Vagina (tissue), 2 donors: ENCODE measurements at regions not wholly inside any gene's neighbourhood (a gene's known extent, or its start where the extent isn't known, plus 50 kb on each side); places are given as distances from the start of the nearest gene placed in this dataset.

ENCODE experiments used
- DNase-seq, 2 donors: peaks; one replicate each; pipeline ENCODE4 v3.0.0-alpha.2; 2017; ENCODE audit errors: extremely low spot score in 2 of 2
- H3K27ac ChIP-seq: fragments of 200-600 bp; sonication (generic); one replicate; pipeline ENCODE4 v1.5.1; 2019
- H3K27me3 ChIP-seq: fragments of 200-600 bp; sonication (generic); one replicate; pipeline ENCODE4 v1.5.1; 2019
- H3K36me3 ChIP-seq, 2 donors: fragments of 200-600 bp; sonication (generic); one replicate each; pipeline ENCODE4 v1.5.1; 2017 to 2019
- H3K4me1 ChIP-seq: fragments of 200-600 bp; sonication (generic); one replicate; pipeline ENCODE4 v1.5.1; 2019
- H3K4me3 ChIP-seq, 2 donors: fragments of 200-600 bp; sonication (generic); 1 replicate in 1 of 2; 2 replicates in 1 of 2; pipeline ENCODE4 v1.5.1; 2016 to 2019
- H3K9me3 ChIP-seq: fragments of 200-600 bp; sonication (generic); one replicate; pipeline ENCODE4 v1.5.1; 2019
- POLR2A ChIP-seq, 2 donors: fragments of 450-650 bp; IDR thresholded peaks; one replicate each; pipeline ENCODE4 v1.6.1; 2017; ENCODE audit warnings: antibody characterized with exemption in 2 of 2, mild to moderate bottlenecking in 2 of 2, moderate library complexity in 2 of 2
- POLR2AphosphoS5 ChIP-seq, 2 donors: sonication (generic); formaldehyde crosslinking; IDR thresholded peaks; one replicate each; pipeline ENCODE4 v1.9.0; 2017; ENCODE audit warnings: antibody characterized with exemption in 2 of 2, mild to moderate bottlenecking in 2 of 2, low read depth in 1 of 2; ENCODE audit not compliant: insufficient read depth in 1 of 2
- intact Hi-C: fragments of 100-400 bp; cut with DNase I; formaldehyde crosslinking; loops from one replicate; pipeline ENCODE4 v1.15.1; 2023
- TF ChIP-seq, protein P1 (sequence below), 3 experiments: fragments of 450-650 bp in 2 of 3; fragments of 200-600 bp in 1 of 3; sonication (generic) in 1 of 3; IDR thresholded peaks; one replicate each; pipeline ENCODE4 v1.5.1; 2017 to 2019; ENCODE audit warnings: antibody characterized with exemption in 3 of 3, mild to moderate bottlenecking in 2 of 3, moderate library complexity in 2 of 3

DNA sequence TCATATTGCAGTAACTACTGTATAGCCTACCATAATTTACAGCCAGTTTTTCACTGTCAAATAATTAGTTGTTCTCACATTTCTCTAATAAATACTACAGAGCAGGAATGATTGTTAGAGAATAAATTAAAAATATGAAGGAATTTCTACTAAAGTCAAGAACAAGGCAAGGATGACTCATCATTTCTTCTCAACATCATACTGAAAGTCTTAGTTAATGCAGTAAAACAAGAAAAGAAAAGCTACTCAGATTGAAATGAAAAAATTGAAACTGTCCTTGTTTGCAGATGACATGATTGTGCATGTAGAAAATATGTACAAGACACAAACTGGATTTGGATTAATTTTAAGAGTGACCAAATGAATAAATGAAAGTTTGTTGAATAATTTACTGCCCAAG is 608.2 kb downstream of the NSUN3 start:
- Histone ChIP-seq H3K4me1 (no peaks in the 10 kb centered on the region), H3K9me3 (no peaks in the 10 kb centered on the region), H3K4me3 (no peak overlapping the region), H3K27ac (no peak overlapping the region), H3K36me3 (no peaks in the 10 kb centered on the region), H3K27me3 (no peaks in the 10 kb centered on the region)
- no peak for DNase-seq
- TF ChIP-seq, protein P1, sequence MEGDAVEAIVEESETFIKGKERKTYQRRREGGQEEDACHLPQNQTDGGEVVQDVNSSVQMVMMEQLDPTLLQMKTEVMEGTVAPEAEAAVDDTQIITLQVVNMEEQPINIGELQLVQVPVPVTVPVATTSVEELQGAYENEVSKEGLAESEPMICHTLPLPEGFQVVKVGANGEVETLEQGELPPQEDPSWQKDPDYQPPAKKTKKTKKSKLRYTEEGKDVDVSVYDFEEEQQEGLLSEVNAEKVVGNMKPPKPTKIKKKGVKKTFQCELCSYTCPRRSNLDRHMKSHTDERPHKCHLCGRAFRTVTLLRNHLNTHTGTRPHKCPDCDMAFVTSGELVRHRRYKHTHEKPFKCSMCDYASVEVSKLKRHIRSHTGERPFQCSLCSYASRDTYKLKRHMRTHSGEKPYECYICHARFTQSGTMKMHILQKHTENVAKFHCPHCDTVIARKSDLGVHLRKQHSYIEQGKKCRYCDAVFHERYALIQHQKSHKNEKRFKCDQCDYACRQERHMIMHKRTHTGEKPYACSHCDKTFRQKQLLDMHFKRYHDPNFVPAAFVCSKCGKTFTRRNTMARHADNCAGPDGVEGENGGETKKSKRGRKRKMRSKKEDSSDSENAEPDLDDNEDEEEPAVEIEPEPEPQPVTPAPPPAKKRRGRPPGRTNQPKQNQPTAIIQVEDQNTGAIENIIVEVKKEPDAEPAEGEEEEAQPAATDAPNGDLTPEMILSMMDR (IDR thresholded peaks at IDR 0.05): no peak
- TF ChIP-seq POLR2A (IDR thresholded peaks at IDR 0.05) (no peak), POLR2AphosphoS5 (IDR thresholded peaks at IDR 0.05; ENCODE audit: insufficient read depth in 1 of 2, low read depth in 1 of 2) (no peak)
- intact Hi-C loops: no loop called here

DNA sequence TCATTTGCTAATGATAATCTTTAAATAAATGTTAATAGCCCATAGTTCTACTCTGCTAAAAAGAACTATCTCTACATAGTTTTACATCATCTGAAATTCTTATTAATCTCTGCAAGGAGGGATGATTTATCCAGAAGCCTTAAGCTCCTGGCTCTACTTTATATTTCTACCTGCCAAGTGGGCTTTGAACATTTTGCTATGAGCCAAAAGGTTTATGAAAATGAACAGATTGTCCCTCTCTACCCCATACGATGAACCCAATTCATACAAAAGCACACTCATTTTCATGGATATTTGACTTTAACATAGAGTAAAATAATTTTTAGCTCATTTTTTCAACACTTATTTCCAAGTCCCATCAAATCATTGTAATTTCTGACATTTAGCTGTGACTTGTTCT is 611.0 kb downstream of the NSUN3 start:
- no peak for TF ChIP-seq POLR2AphosphoS5 (IDR thresholded peaks at IDR 0.05; ENCODE audit: insufficient read depth in 1 of 2, low read depth in 1 of 2)
- TF ChIP-seq, protein P1 (IDR thresholded peaks at IDR 0.05): no peak
- no peak for TF ChIP-seq POLR2A (IDR thresholded peaks at IDR 0.05)
- Histone ChIP-seq H3K4me1 (no peaks in the 10 kb centered on the region), H3K4me3 (no peak overlapping the region), H3K9me3 (no peaks in the 10 kb centered on the region), H3K27ac (no peak overlapping the region), H3K27me3 (no peaks in the 10 kb centered on the region), H3K36me3 (no peaks in the 10 kb centered on the region)
- intact Hi-C loops: no loop called here
- no peak for DNase-seq

DNA sequence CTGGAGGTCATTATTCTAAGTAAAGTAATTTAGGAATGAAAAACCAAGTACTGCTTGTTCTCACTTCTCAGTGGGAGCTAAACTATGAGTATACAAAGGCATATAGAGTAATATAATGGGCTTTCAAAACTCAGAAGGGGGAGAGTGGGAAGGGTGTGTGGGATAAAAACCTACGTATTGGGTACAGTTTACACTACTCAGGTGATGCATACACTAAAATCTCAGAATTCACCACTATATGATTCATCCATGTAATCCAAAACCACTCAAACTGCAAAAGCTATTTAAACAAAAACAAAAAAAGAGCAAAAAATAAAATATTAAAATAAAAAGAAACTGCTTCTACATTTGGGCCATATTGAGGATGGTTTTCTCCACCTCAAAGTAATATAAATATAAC is 623.3 kb downstream of the NSUN3 start:
- Histone ChIP-seq H3K36me3 (no peaks in the 10 kb centered on the region), H3K27me3 (no peaks in the 10 kb centered on the region), H3K9me3 (peaks cover 4% of the 10 kb centered on the region), H3K4me1 (no peaks in the 10 kb centered on the region), H3K27ac (no peak overlapping the region), H3K4me3 (no peak overlapping the region)
- DNase-seq: no peak
- TF ChIP-seq POLR2A (IDR thresholded peaks at IDR 0.05) (no peak), POLR2AphosphoS5 (IDR thresholded peaks at IDR 0.05; ENCODE audit: insufficient read depth in 1 of 2, low read depth in 1 of 2) (no peak)
- TF ChIP-seq, protein P1 (IDR thresholded peaks at IDR 0.05): no peak
- intact Hi-C loops: no loop called here

DNA sequence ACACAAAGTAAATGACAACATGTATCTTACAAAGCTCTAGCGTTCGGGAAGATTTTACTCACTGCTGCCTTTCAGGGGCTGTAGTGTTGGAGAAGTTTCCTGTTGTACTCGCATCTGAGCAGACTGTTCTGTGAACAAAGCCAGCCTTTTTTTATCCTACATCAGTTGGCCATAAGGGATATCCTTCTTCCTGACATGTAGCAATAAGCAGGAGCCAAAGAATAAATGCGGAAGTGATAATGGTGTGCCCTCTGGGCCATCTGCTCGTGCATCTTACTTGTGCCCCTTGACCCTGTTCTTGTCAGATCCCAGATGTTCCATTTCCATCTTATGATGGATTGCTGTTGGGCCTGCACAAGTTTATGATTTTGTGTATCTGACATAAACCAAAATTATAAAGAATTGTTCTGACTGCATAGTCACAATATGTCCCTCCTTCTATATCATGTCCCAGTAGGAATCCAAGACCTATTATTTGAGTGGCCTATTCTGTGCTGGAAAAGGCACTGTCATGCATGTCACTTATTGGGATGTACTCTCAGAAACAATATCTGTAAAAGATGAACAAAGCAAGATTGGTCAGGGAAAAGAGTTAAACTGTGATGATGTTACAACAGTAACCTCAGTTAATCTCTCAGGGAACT is 631.3 kb downstream of the NSUN3 start:
- TF ChIP-seq, protein P1 (IDR thresholded peaks at IDR 0.05): no peak
- no peak for TF ChIP-seq POLR2AphosphoS5 (IDR thresholded peaks at IDR 0.05; ENCODE audit: insufficient read depth in 1 of 2, low read depth in 1 of 2)
- TF ChIP-seq POLR2A (IDR thresholded peaks at IDR 0.05): no peak
- Histone ChIP-seq H3K9me3 (no peaks in the 10 kb centered on the region), H3K27me3 (no peaks in the 10 kb centered on the region), H3K4me1 (no peaks in the 10 kb centered on the region), H3K27ac (no peak overlapping the region), H3K36me3 (no peaks in the 10 kb centered on the region), H3K4me3 (no peak overlapping the region)
- intact Hi-C loops: no loop called here
- no peak for DNase-seq

DNA sequence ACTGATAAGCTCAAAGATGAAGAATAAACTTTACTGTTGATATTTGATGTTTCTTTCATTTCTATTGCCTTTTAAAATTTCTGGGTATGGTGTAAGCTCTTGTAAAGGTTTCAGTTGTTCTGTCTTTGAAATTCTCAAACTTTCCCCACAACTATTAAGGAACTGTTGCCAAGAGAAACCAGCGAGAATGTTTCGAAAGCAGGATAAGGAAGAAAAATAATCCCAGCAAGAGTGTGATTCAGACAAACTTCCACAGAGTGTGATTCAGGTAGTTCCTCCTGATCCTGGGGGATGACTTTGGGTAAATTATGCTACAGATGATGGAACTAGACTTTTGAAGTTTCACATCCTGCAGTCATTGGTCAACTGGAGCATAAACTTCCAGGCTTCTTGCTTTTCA is 632.0 kb downstream of the NSUN3 start:
- no peaks in the 10 kb centered on the region for H3K27me3 ChIP-seq
- TF ChIP-seq POLR2AphosphoS5 (IDR thresholded peaks at IDR 0.05; ENCODE audit: insufficient read depth in 1 of 2, low read depth in 1 of 2) (no peak), POLR2A (IDR thresholded peaks at IDR 0.05) (no peak)
- TF ChIP-seq, protein P1 (IDR thresholded peaks at IDR 0.05): no peak

More for the DNA sequence above, 632.0 kb downstream of the NSUN3 start:
- no peak overlapping the region for H3K4me3 ChIP-seq
- H3K27ac ChIP-seq: no peak overlapping the region
- H3K36me3 ChIP-seq: no peaks in the 10 kb centered on the region
- no peaks in the 10 kb centered on the region for H3K4me1 ChIP-seq
- intact Hi-C loops: no loop called here
- DNase-seq: no peak
- no peaks in the 10 kb centered on the region for H3K9me3 ChIP-seq
